ENCODE measurements at regions not wholly inside any gene's neighbourhood (a gene's known extent, or its start where the extent isn't known, plus 50 kb on each side); places are given as distances from the start of the nearest gene placed in this dataset.

- TF ChIP-seq EZH2 (IDR thresholded peaks at IDR 0.05; ENCODE audit: low read depth, unreplicated experiment) (no peak), CREB1 (CRISPR knock-in tag; IDR thresholded peaks at IDR 0.05; ENCODE audit: low read depth) (no peak), CTCF (conservative IDR thresholded peaks at IDR 0.05; ENCODE audit: low read depth in 2 of 2) (no peak), EZH2phosphoT487 (IDR thresholded peaks at IDR 0.05; ENCODE audit: unreplicated experiment) (no peak), POLR2AphosphoS5 (IDR thresholded peaks at IDR 0.05; ENCODE audit: low read depth) (no peak)
Measured at GRCh38 chr2:216916956-216917650, 57.2 kb upstream of the TNP1 start.
